ENCODE measurements at regions not wholly inside any gene's neighbourhood (a gene's known extent, or its start where the extent isn't known, plus 50 kb on each side); places are given as distances from the start of the nearest gene placed in this dataset.
"Not testable (repeated sequence)": the region's sequence is repeated elsewhere in the genome, so short reads cannot be mapped to it uniquely, and the experiment has no call there.

GRCh38 chrX:829145-829544, 198.6 kb downstream of the SHOX start:
- DNase-seq, result no peak

- no peak for DNase-seq
Measured at GRCh38 chrX:828411-828959, 197.9 kb downstream of the SHOX start.

GRCh38 chrX:826448-826847, 195.9 kb downstream of the SHOX start:
- no peak for DNase-seq

- no peak for DNase-seq
Measured at GRCh38 chrX:825991-826390, 195.4 kb downstream of the SHOX start.

GRCh38 chrX:823073-823472, 192.5 kb downstream of the SHOX start:
- not testable (repeated sequence) for DNase-seq

- DNase-seq, result no peak
Measured at GRCh38 chrX:821327-822107, 190.9 kb downstream of the SHOX start.

- no peak for DNase-seq
Measured at GRCh38 chrX:819684-820083, 189.1 kb downstream of the SHOX start.

- no peak for DNase-seq
Measured at GRCh38 chrX:817759-818300, 187.2 kb downstream of the SHOX start.

GRCh38 chrX:817147-817546, 186.6 kb downstream of the SHOX start:
- DNase-seq, result not testable (repeated sequence)

- no peak for DNase-seq
Measured at GRCh38 chrX:816411-816810, 185.8 kb downstream of the SHOX start.

- no peak for DNase-seq
Measured at GRCh38 chrX:810186-810585, 179.6 kb downstream of the SHOX start.

GRCh38 chrX:809081-809480, 178.5 kb downstream of the SHOX start:
- DNase-seq, result no peak

- DNase-seq, result no peak
Measured at GRCh38 chrX:806586-806985, 176.0 kb downstream of the SHOX start.

- DNase-seq, result no peak
Measured at GRCh38 chrX:805988-806387, 175.4 kb downstream of the SHOX start.

GRCh38 chrX:805103-805670, 174.6 kb downstream of the SHOX start:
- DNase-seq, result no peak

- DNase-seq, result no peak
Measured at GRCh38 chrX:802846-803245, 172.3 kb downstream of the SHOX start.

- DNase-seq, result no peak
Measured at GRCh38 chrX:799808-800207, 169.2 kb downstream of the SHOX start.

GRCh38 chrX:794311-794710, 163.7 kb downstream of the SHOX start:
- DNase-seq, result no peak

GRCh38 chrX:793216-793770, 162.7 kb downstream of the SHOX start:
- DNase-seq, result no peak

GRCh38 chrX:791479-792034, 161.0 kb downstream of the SHOX start:
- no peak for DNase-seq

GRCh38 chrX:790783-791360, 160.3 kb downstream of the SHOX start:
- DNase-seq, result no peak

- no peak for DNase-seq
Measured at GRCh38 chrX:790041-790506, 159.5 kb downstream of the SHOX start.

- DNase-seq, result no peak
Measured at GRCh38 chrX:789096-789495, 158.5 kb downstream of the SHOX start.

Data from NCI-H1436 treated with DMSO at 0.1 percent for 48 hours (cell line).